Left ventricle myocardium inferior (tissue), 1 donor: ENCODE measurements at regions not wholly inside any gene's neighbourhood (a gene's known extent, or its start where the extent isn't known, plus 50 kb on each side); places are given as distances from the start of the nearest gene placed in this dataset.

ENCODE experiments used
- DNase-seq: peaks from one replicate; pipeline ENCODE4 v3.0.0-alpha.2; 2020
- H3K27ac ChIP-seq: fragments of 200-600 bp; replicated peaks from 2 replicates; pipeline ENCODE4 v1.8.0; 2021
- H3K27me3 ChIP-seq: fragments of 200-600 bp; 2 replicates; pipeline ENCODE4 v1.8.0; 2021; ENCODE audit warnings: low read depth
- H3K36me3 ChIP-seq: fragments of 200-600 bp; 2 replicates; pipeline ENCODE4 v1.8.0; 2021
- H3K4me1 ChIP-seq: fragments of 200-600 bp; 2 replicates; pipeline ENCODE4 v1.8.0; 2021
- H3K4me3 ChIP-seq: fragments of 200-600 bp; 2 replicates; pipeline ENCODE4 v1.8.0; 2021; ENCODE audit warnings: mild to moderate bottlenecking, moderate library complexity
- H3K9me3 ChIP-seq: fragments of 200-600 bp; replicated peaks from 2 replicates; pipeline ENCODE4 v1.8.0; 2021
- intact Hi-C: fragments of 100-400 bp; cut with micrococcal nuclease; formaldehyde crosslinking; loops from one replicate; pipeline ENCODE4 v1.11.0; 2022
- TF ChIP-seq, protein P1 (sequence below): fragments of 200-600 bp; IDR thresholded peaks from 2 replicates; pipeline ENCODE4 v1.8.0; 2021; ENCODE audit warnings: antibody characterized with exemption, mild to moderate bottlenecking, borderline replicate concordance
- donor health status: DM: no; HTN: yes; CAD: no; lungs with severe emphysema.

DNA sequence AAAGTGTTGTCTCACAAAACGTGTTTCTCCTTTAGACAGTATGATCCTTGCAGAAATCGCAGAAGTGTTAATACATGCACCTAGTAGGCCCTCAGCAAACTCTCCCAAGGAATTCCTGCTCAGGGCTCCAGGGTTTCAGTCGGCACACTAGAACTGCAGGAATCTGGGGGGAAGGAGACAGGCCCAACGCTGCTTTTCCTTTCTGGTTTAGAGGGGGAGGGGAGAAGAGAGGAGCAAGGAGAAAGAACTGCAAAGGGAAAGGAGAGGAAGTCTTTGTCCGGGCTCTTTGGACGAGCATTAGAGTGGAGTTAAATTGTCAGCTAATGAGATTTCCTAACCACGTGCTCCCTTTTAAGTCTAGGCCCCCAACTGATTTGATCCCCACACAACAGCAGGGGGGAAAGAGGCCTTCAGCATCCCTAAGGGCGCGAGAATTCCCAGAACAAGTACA is 103.7 kb upstream of the SOD1 start:
- no peaks in the 10 kb centered on the region for H3K36me3 ChIP-seq
- H3K9me3 ChIP-seq = no peaks in the 10 kb centered on the region
- H3K27ac ChIP-seq = no peak overlapping the region
- TF ChIP-seq, protein P1, sequence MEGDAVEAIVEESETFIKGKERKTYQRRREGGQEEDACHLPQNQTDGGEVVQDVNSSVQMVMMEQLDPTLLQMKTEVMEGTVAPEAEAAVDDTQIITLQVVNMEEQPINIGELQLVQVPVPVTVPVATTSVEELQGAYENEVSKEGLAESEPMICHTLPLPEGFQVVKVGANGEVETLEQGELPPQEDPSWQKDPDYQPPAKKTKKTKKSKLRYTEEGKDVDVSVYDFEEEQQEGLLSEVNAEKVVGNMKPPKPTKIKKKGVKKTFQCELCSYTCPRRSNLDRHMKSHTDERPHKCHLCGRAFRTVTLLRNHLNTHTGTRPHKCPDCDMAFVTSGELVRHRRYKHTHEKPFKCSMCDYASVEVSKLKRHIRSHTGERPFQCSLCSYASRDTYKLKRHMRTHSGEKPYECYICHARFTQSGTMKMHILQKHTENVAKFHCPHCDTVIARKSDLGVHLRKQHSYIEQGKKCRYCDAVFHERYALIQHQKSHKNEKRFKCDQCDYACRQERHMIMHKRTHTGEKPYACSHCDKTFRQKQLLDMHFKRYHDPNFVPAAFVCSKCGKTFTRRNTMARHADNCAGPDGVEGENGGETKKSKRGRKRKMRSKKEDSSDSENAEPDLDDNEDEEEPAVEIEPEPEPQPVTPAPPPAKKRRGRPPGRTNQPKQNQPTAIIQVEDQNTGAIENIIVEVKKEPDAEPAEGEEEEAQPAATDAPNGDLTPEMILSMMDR = no peak
- H3K27me3 ChIP-seq = peaks cover 93% of the 10 kb centered on the region
- intact Hi-C loops = no loop called here
- no peak for DNase-seq
- H3K4me3 ChIP-seq = no peak overlapping the region
- peaks cover 27% of the 10 kb centered on the region for H3K4me1 ChIP-seq

DNA sequence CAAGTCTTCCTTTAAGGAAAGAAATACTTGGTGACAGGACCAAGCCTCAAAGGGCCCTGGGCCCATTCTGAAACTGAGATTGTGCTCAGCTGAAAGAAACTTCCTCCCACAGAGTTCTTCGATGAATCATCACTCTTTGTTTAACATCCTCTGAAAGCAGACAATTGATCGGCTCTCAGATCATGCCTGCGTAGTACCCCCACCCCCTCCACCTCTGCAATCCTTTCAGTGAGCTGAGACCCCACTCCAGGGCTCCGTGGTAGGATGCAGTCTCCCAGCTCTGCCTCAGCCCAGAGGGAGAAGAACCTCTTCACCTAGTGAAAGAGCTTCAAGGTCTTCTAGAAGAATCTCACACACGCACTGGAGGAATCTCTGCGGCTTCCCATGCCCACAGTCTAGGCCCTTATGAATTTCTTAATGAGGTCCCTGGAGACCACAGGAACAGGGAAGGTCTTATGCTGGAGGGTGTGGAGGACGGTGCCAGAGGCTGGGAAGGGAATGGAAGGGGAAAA is 104.9 kb upstream of the SOD1 start:
- H3K4me3 ChIP-seq = no peak overlapping the region
- H3K4me1 ChIP-seq = peaks cover 22% of the 10 kb centered on the region
- TF ChIP-seq, protein P1 = no peak
- H3K27me3 ChIP-seq = peaks cover 90% of the 10 kb centered on the region
- no peak overlapping the region for H3K27ac ChIP-seq
- intact Hi-C loops = no loop called here
- no peaks in the 10 kb centered on the region for H3K9me3 ChIP-seq
- H3K36me3 ChIP-seq = no peaks in the 10 kb centered on the region
- DNase-seq = no peak

DNA sequence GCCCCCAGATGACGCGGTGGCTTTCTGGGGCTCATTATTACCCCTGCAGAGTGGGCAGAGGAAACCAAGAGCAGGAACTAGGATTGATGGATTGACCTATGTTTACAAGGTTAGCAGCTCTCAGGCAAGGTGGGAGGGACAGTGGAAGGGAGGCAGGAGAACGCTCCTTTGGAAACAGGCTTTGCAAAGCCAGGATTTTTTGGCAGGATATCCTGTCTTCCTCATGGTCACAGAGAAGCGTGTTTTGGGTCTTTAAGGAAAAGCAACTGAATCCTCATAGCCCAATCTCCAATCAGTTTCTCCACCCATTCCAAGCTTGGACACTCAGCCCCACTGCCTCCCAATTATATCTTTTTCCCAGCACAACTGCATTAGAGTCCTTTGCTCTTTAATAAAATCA is 105.6 kb upstream of the SOD1 start:
- TF ChIP-seq, protein P1 = no peak
- intact Hi-C loops = no loop called here
- Histone ChIP-seq H3K4me1 (peaks cover 15% of the 10 kb centered on the region), H3K27ac (no peak overlapping the region), H3K9me3 (no peaks in the 10 kb centered on the region), H3K36me3 (no peaks in the 10 kb centered on the region), H3K4me3 (no peak overlapping the region), H3K27me3 (peaks cover 86% of the 10 kb centered on the region)
- DNase-seq = no peak

DNA sequence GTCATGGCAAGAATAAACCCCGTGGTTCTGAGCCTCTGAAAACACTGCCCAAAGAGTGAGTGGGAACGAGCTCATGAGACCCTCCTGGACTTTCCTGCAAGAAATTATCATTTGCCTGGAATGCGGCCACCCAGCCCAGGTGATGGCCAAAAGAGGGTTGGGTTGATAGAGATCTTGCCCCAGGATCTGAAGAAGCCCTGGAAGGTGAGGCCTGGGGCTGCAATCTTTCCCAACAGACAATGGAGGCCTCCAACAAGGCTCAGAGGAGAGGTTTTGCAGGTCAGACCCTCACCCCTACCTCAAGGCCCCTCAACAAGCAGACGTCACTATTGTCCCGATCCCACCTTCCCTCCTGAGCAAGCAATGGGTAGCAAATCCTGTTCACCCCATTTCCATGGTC is 106.0 kb upstream of the SOD1 start:
- intact Hi-C loops = no loop called here
- no peaks in the 10 kb centered on the region for H3K36me3 ChIP-seq
- TF ChIP-seq, protein P1 = no peak
- no peaks in the 10 kb centered on the region for H3K9me3 ChIP-seq
- DNase-seq = no peak
- peaks cover 10% of the 10 kb centered on the region for H3K4me1 ChIP-seq
- H3K27ac ChIP-seq = no peak overlapping the region
- peaks cover 85% of the 10 kb centered on the region for H3K27me3 ChIP-seq
- no peak overlapping the region for H3K4me3 ChIP-seq

DNA sequence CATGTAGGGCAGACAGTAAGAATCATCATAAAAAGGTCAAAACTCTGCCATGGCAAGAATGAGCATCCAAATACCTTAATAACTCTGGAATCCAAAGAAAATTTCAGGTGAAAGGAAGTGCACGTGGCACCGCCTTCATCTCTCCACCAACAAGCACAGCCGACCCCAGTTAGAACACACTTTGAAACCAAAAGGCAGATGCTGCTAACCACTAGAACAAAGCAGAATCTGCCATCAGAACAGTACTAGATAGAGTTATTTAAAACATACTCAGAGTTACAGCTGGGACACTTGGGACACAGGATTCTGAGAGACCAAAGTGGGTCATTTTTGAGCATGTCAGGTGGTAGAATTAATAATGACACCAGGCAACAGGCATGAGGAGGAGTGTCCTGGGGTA is 106.7 kb upstream of the SOD1 start:
- peaks cover 79% of the 10 kb centered on the region for H3K27me3 ChIP-seq
- H3K27ac ChIP-seq = no peak overlapping the region
- intact Hi-C loops = no loop called here
- no peak for DNase-seq
- no peak overlapping the region for H3K4me3 ChIP-seq
- peaks cover 4% of the 10 kb centered on the region for H3K4me1 ChIP-seq
- TF ChIP-seq, protein P1 = no peak
- no peaks in the 10 kb centered on the region for H3K36me3 ChIP-seq
- H3K9me3 ChIP-seq = no peaks in the 10 kb centered on the region
